ENCODE measurements at regions not wholly inside any gene's neighbourhood (a gene's known extent, or its start where the extent isn't known, plus 50 kb on each side); places are given as distances from the start of the nearest gene placed in this dataset.

DNA sequence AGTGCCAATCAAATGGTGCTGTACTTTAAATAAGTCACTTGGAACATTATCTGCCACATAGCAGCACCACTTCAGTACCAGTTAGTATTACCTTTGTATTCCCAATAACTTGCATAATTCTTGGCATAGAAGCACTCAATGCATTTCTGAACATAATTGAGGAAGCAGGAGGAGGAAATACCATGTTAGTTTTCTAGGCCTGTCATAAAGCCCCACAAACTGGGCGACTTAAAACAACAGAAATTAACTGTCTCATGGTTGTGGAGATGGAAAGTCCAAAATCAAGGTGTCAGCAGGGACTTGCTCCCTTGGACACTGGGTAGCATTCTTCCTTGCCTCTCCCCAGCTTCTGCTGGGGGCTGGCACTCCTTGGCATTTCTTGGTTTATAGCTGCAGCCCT is 296.2 kb downstream of the HS3ST1 start:
- intact Hi-C loops (cut with micrococcal nuclease) = no loop called here
- Mint-ChIP-seq H3K36me3 (ENCODE audit: low read depth) (no peaks in the 10 kb centered on the region), H3K27ac (no peak overlapping the region), H3K4me1 (ENCODE audit: low read depth) (no peaks in the 10 kb centered on the region), H3K27me3 (ENCODE audit: low read depth) (no peaks in the 10 kb centered on the region), H3K9me3 (peaks cover 7% of the 10 kb centered on the region), H3K4me3 (no peak overlapping the region)
- DNase-seq = no peak
- CTCF ChIA-PET = no interaction called here

DNA sequence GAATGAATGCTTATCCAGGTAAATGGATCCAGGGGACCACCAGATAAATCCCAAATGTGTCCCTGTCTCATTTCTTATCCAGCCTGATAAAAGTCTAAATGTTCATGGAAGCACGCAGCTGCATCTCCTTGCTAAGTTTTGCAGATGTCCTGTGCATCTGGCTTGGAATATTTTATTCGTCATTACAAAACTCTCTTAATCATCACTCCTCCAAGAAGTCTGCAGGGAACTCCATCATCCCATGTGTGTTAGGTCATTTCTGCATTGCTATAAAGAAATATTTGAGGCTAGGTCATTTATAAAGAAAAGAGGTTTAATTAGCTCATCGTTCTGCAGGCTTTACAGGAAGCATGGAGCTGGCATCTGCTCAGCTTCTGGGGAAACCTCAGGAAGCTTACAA is 297.2 kb downstream of the HS3ST1 start:
- H3K9me3 Mint-ChIP-seq = peaks cover 7% of the 10 kb centered on the region
- no peaks in the 10 kb centered on the region for H3K36me3 Mint-ChIP-seq (ENCODE audit: low read depth)
- no peaks in the 10 kb centered on the region for H3K4me1 Mint-ChIP-seq (ENCODE audit: low read depth)
- intact Hi-C loops (cut with micrococcal nuclease) = no loop called here
- DNase-seq = no peak
- peaks cover 3% of the 10 kb centered on the region for H3K27me3 Mint-ChIP-seq (ENCODE audit: low read depth)
- no peak overlapping the region for H3K4me3 Mint-ChIP-seq
- CTCF ChIA-PET = interaction anchor here (0.6 kb wide), 1 partner anchor 308 kb away, joined by 3 read pairs; no protein-coding TSS in a partner anchor
- H3K27ac Mint-ChIP-seq = no peak overlapping the region

DNA sequence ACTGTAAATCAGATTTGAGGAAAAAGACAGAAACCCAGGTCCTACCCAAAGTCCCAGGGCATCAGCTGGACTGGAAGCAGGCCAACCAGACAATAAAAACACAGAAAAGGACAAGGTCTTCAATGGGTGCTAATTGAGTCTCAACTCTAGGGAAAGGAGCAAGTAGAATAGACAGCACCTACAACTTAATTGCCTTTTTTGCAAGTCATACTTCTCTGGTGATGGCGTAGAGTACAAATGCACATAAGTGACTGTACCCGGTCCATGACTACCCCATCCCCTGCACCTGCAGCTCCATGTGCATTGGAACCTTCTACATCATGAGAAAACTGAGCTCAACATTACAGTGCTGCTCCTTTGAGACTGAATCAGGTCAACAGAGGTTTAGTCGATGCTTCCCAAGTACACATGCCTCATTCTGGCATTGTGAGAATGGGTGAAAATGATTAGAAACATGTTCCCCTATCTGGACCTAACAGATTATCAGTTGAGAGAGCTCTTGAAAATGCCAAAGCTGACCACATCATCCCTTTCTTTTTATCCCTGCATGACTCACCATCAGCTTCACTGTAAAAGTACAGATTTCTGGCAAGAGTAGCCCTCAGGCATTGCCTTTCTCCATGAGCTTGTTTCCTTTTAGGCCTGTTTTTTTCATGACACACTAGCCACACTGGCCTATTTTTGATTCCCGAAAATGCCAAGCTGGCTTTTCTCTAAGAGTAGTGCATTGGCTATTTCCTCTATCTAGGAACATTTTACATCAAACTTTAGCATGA is 298.3 kb downstream of the HS3ST1 start:
- CTCF ChIA-PET = interaction anchor here (1.2 kb wide), 1 partner anchor 18 kb away, joined by 3 read pairs; no protein-coding TSS in a partner anchor
- DNase-seq = no peak
- Mint-ChIP-seq H3K4me1 (ENCODE audit: low read depth) (no peaks in the 10 kb centered on the region), H3K4me3 (no peak overlapping the region), H3K9me3 (peaks cover 7% of the 10 kb centered on the region), H3K27me3 (ENCODE audit: low read depth) (peaks cover 5% of the 10 kb centered on the region), H3K27ac (no peak overlapping the region), H3K36me3 (ENCODE audit: low read depth) (no peaks in the 10 kb centered on the region)
- intact Hi-C loops (cut with micrococcal nuclease) = no loop called here

DNA sequence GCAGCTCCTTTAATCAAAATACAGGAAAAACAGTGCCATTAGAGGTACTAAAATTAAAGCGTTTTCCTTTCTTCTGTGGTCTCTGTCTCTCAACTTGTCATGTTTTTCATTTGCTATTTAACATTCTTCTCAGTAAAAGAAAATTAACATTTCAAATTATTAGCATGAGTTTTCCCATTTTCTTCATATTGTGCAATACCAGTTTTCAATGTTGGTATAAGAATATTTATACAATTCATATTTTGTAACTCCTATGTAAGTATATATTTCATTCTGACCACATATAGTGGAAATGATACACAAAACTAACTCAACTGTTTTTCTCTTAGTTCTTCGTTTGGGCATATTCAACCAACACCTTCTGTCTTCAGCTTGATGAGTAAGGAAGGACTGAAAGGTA is 308.3 kb downstream of the HS3ST1 start:
- H3K27me3 Mint-ChIP-seq (ENCODE audit: low read depth) = peaks cover 14% of the 10 kb centered on the region
- peaks cover 6% of the 10 kb centered on the region for H3K9me3 Mint-ChIP-seq
- no peaks in the 10 kb centered on the region for H3K4me1 Mint-ChIP-seq (ENCODE audit: low read depth)
- CTCF ChIA-PET = no interaction called here
- H3K4me3 Mint-ChIP-seq = no peak overlapping the region
- H3K36me3 Mint-ChIP-seq (ENCODE audit: low read depth) = no peaks in the 10 kb centered on the region
- no peak for DNase-seq
- H3K27ac Mint-ChIP-seq = no peak overlapping the region
- intact Hi-C loops (cut with micrococcal nuclease) = no loop called here

DNA sequence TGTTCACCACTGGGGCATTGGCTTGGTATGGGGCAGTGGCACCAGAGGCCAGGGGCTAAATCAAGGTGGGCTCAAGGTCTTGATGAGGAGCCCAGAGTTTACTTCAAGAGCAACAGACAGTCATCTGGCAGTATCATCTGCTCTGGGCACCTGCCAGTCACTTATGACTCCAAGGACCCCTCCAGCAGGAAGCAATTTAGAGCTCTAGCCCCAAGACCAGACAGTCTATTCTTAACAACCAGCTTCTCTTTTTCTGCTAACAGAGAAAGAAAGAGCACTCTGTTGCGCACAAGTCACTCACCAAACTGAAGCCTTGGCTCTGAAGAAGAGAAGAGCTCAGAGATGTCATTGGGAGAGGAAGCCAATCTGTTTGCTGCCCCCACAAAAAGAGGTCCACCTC is 309.2 kb downstream of the HS3ST1 start:
- no peaks in the 10 kb centered on the region for H3K4me1 Mint-ChIP-seq (ENCODE audit: low read depth)
- DNase-seq = no peak
- H3K9me3 Mint-ChIP-seq = peaks cover 6% of the 10 kb centered on the region
- intact Hi-C loops (cut with micrococcal nuclease) = no loop called here
- CTCF ChIA-PET = no interaction called here
- H3K27me3 Mint-ChIP-seq (ENCODE audit: low read depth) = peaks cover 12% of the 10 kb centered on the region
- no peak overlapping the region for H3K4me3 Mint-ChIP-seq
- H3K27ac Mint-ChIP-seq = no peak overlapping the region
- H3K36me3 Mint-ChIP-seq (ENCODE audit: low read depth) = no peaks in the 10 kb centered on the region

DNA sequence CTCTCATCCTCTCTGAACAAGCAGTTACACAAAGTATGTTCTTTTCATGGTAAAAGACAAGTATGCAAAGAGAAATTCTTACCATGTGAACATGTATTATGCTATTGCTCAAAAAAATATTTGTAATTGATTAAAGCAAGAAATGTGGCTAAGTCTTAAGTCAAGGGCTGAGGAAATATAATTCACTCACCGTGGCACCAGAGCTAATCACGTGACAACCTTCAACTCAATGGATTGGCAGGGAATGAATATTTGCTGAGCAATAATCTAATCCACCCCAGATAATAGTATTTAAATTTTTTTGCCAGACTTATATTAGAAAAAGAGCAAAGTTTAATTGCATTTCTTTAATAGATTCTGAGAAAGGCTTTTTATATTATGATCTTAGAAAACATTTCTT is 310.2 kb downstream of the HS3ST1 start:
- peaks cover 6% of the 10 kb centered on the region for H3K9me3 Mint-ChIP-seq
- H3K4me3 Mint-ChIP-seq = no peak overlapping the region
- no peaks in the 10 kb centered on the region for H3K4me1 Mint-ChIP-seq (ENCODE audit: low read depth)
- no peak for DNase-seq
- H3K27ac Mint-ChIP-seq = no peak overlapping the region
- H3K27me3 Mint-ChIP-seq (ENCODE audit: low read depth) = peaks cover 12% of the 10 kb centered on the region
- intact Hi-C loops (cut with micrococcal nuclease) = no loop called here
- no peaks in the 10 kb centered on the region for H3K36me3 Mint-ChIP-seq (ENCODE audit: low read depth)
- CTCF ChIA-PET = no interaction called here

DNA sequence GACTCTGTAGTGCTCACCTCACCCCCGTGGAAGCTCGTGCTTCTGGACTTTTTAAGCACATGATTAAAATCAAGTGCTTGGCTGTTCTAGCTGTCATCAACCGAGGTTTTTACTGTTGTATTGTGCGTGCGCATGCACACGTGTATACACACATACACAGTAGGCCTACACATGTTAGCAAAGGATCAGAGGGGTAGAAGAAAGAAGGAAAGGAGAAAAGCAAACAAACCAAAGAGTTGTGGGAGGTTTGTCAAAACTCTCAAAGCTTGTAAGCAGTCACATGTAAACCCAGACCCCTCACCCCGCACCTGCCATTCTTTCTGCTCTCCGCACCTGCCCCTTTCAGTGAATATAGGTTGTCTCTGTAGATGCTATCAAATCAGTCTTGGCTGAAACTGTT is 311.8 kb downstream of the HS3ST1 start:
- Mint-ChIP-seq H3K4me3 (no peak overlapping the region), H3K27ac (no peak overlapping the region), H3K4me1 (ENCODE audit: low read depth) (no peaks in the 10 kb centered on the region), H3K9me3 (no peaks in the 10 kb centered on the region), H3K36me3 (ENCODE audit: low read depth) (no peaks in the 10 kb centered on the region), H3K27me3 (ENCODE audit: low read depth) (peaks cover 3% of the 10 kb centered on the region)
- intact Hi-C loops (cut with micrococcal nuclease) = no loop called here
- CTCF ChIA-PET = no interaction called here
- no peak for DNase-seq

DNA sequence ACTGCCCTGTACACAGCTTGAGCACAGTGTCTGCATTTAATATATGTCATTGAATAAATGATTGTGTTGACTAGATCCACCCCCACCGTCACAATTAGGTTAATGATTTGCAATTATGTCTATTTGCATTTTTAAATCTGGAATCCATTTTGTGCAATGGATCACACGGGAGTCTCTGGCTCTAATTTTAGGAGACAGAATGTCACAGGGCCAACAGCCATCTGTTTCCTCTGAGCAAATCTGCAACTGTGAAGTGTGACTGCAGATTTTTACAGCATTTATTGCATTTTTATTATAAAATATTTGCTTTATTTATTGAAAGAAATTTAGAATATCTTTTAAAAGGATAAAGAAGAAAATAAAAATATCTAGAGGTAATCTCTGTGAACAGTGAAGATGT is 316.8 kb downstream of the HS3ST1 start:
- Mint-ChIP-seq H3K27me3 (ENCODE audit: low read depth) (no peaks in the 10 kb centered on the region), H3K9me3 (no peaks in the 10 kb centered on the region), H3K27ac (no peak overlapping the region), H3K4me3 (no peak overlapping the region), H3K4me1 (ENCODE audit: low read depth) (no peaks in the 10 kb centered on the region), H3K36me3 (ENCODE audit: low read depth) (no peaks in the 10 kb centered on the region)
- intact Hi-C loops (cut with micrococcal nuclease) = no loop called here
- DNase-seq = no peak
- CTCF ChIA-PET = no interaction called here

DNA sequence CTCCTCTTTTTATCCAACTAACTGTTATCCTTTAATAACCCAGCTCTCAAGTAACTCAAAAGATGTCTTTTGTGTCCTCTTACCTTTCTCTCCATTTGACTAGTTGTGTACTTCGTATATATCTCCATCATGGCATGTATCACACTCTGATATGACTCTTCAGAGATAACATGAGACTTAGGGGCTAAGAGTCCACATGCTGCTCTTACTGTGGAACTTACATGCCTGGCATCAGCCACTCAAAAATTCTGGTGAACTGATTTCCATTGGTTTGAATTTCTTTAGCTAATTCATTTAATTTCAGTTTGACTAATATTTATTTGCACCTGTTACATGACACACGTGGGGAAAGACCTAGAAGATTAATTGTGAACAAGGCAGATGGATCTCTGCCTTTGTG is 317.3 kb downstream of the HS3ST1 start:
- intact Hi-C loops (cut with micrococcal nuclease) = no loop called here
- H3K27ac Mint-ChIP-seq = no peak overlapping the region

DNA sequence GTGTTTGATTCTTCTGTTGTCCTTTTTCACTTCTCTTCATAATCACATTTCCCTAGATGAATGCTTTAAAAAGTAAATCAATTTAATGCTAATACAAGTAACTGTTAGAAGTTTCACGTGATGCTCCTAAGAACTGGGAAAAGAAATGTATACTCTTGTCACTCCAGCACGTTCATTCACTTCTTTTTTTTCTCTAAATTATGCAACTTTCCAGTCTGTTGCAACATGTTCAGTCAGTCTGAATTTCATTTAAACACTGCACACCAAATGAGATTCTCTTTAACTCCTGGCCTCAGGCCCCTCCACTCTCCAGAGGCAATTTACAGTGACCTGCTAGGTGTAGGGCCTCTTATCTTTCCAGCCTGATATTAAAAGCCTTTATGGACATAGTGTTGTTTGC is 321.9 kb downstream of the HS3ST1 start:
- H3K36me3 Mint-ChIP-seq (ENCODE audit: low read depth) = no peaks in the 10 kb centered on the region
- H3K9me3 Mint-ChIP-seq = no peaks in the 10 kb centered on the region
- no peak for DNase-seq
- H3K4me3 Mint-ChIP-seq = no peak overlapping the region
- no peak overlapping the region for H3K27ac Mint-ChIP-seq
- intact Hi-C loops (cut with micrococcal nuclease) = no loop called here
- H3K4me1 Mint-ChIP-seq (ENCODE audit: low read depth) = no peaks in the 10 kb centered on the region
- CTCF ChIA-PET = no interaction called here
- H3K27me3 Mint-ChIP-seq (ENCODE audit: low read depth) = no peaks in the 10 kb centered on the region

More for the DNA sequence above, 317.3 kb downstream of the HS3ST1 start:
- CTCF ChIA-PET = no interaction called here
- no peaks in the 10 kb centered on the region for H3K27me3 Mint-ChIP-seq (ENCODE audit: low read depth)
- H3K9me3 Mint-ChIP-seq = no peaks in the 10 kb centered on the region
- no peak for DNase-seq
- H3K4me3 Mint-ChIP-seq = no peak overlapping the region
- H3K36me3 Mint-ChIP-seq (ENCODE audit: low read depth) = no peaks in the 10 kb centered on the region
- no peaks in the 10 kb centered on the region for H3K4me1 Mint-ChIP-seq (ENCODE audit: low read depth)

DNA sequence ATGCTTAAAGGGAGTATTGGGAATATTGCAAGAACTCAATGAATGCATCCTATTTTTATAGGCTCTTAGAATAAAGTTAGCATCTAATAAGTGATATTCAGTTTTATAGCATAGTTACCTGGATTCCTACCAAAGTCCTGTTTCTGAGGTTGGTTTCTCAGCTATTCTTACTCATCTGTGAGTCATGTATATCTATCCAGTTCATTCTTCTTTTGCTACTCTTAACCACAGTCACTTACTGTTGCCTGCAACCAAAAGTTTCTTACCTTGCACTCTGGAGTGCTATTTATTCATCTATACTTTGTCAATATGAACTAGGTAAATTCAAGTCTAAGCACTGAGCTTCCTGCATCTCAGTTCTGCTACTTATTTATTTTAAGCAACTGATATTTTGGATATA is 322.5 kb downstream of the HS3ST1 start:
- intact Hi-C loops (cut with micrococcal nuclease) = no loop called here
- no peak overlapping the region for H3K4me3 Mint-ChIP-seq
- DNase-seq = no peak

DNA sequence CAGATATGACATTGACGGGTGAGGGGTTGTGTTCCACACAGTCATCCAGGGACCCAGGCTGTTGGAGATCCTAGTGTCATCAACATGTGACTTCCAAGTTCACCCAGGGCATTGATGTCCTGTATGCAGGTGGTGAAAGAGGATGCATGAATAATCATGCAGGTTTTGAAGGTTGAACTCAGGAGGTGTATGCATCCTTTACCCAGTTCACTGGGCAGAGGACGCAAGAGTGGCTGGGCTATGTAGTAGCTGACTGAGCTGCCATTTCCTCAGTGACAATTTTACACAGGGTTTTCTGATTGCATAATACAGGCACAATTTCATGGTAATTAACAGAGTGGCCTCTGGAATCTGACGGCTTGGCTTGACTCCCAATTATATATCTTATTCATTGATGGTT is 323.0 kb downstream of the HS3ST1 start:
- H3K4me3 Mint-ChIP-seq = no peak overlapping the region
- H3K9me3 Mint-ChIP-seq = no peaks in the 10 kb centered on the region
- intact Hi-C loops (cut with micrococcal nuclease) = no loop called here
- DNase-seq = no peak
- H3K27me3 Mint-ChIP-seq (ENCODE audit: low read depth) = no peaks in the 10 kb centered on the region
- H3K27ac Mint-ChIP-seq = no peak overlapping the region
- peaks cover 4% of the 10 kb centered on the region for H3K4me1 Mint-ChIP-seq (ENCODE audit: low read depth)
- CTCF ChIA-PET = no interaction called here
- no peaks in the 10 kb centered on the region for H3K36me3 Mint-ChIP-seq (ENCODE audit: low read depth)

More for the DNA sequence above, 322.5 kb downstream of the HS3ST1 start:
- Mint-ChIP-seq H3K27me3 (ENCODE audit: low read depth) (no peaks in the 10 kb centered on the region), H3K9me3 (no peaks in the 10 kb centered on the region), H3K36me3 (ENCODE audit: low read depth) (no peaks in the 10 kb centered on the region), H3K4me1 (ENCODE audit: low read depth) (peaks cover 4% of the 10 kb centered on the region), H3K27ac (no peak overlapping the region)
- CTCF ChIA-PET = interaction anchor here (0.6 kb wide), 1 partner anchor 233 kb away, joined by 3 read pairs; no protein-coding TSS in a partner anchor

DNA sequence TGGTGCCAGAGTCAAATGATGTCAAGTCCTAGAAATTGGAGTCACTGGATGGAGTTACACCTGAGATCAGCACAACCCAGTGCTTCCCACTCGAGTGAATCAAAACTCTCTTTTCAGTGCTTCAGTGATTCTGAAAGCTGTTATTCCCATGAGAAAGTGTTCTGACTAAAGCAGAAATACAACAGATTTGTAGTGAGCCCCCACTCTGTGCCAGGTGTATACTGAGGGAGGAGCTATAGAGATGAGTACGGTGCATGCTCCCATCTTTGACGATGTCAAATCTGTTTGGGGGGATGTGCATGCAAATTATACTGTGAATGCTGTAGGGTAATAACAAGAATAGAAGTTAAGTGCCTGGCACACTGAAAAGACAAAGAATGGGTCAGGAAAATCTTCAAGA is 330.2 kb downstream of the HS3ST1 start:
- Mint-ChIP-seq H3K27me3 (ENCODE audit: low read depth) (no peaks in the 10 kb centered on the region), H3K27ac (no peak overlapping the region), H3K4me3 (no peak overlapping the region), H3K36me3 (ENCODE audit: low read depth) (no peaks in the 10 kb centered on the region), H3K9me3 (no peaks in the 10 kb centered on the region), H3K4me1 (ENCODE audit: low read depth) (peaks cover 17% of the 10 kb centered on the region)
- no peak for DNase-seq
- intact Hi-C loops (cut with micrococcal nuclease) = no loop called here
- CTCF ChIA-PET = no interaction called here
